UCSD-AML1 (cell line): ENCODE measurements at regions not wholly inside any gene's neighbourhood (a gene's known extent, or its start where the extent isn't known, plus 50 kb on each side); places are given as distances from the start of the nearest gene placed in this dataset.
"Not testable (repeated sequence)": the region's sequence is repeated elsewhere in the genome, so short reads cannot be mapped to it uniquely, and the experiment has no call there.

Source experiments
- DNase-seq: peaks from one replicate; lab custom pipeline; 2025; ENCODE audit not compliant: unreplicated experiment; lab: John Stamatoyannopoulos, UW

DNA sequence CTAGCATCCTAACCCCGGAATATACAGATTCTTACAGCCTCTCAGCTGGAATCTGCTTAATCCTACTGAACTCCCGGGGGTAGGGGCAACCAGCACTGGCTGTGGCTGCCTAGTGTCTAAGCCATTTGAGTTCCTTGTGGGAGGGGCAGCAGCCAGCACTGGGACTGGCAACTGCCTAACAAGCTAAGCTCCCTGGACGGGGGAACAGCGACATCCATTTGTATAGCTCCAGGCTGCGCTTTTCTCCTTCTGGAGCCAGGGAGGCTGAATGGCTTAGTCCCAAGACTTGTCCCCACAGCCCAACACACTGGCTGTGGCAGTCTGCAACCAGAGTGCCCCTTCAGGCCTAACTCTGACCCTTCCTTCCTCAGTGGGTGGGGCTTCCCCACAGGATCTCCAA lies 787.2 kb downstream of the METTL4 start:
- DNase-seq, result no peak

DNA sequence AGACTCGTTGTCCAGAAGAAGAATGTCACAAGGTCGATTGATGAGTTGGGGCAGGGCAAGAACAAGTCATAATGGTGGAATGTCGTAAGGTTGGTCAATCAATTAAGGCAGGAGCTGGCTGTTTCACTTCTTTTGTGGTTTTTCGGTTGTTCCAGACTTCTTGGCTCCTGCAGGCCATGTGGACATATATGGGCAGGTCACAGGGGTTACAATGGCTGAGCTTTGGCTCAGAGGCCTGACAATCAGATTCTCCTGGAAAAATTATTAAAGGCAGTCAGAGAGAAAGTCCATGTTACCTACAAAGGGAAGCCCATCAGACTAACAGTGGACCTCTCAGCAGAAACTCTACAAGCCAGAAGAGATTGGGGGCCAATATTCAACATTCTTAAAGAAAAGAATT lies 785.3 kb downstream of the METTL4 start:
- DNase-seq, result not testable (repeated sequence)

DNA sequence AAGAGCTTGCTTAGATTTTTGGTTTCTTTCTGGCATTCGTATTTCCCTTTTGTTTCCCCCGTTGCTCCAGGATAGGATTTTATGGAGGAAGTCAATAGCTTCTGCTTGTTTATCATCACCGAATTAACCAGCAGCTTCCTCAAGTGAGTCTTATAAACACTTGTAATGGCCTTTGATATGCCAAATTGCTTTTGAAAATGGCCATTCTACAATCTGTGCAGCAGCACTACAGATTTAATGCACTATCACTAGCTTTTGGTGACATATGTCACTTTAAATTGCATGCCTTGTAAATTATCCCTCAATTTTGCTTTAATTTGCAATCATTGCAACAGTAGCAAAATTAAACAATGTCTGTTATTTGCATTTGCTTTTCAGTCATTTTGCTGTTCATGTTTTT lies 774.7 kb downstream of the METTL4 start:
- no peak for DNase-seq

DNA sequence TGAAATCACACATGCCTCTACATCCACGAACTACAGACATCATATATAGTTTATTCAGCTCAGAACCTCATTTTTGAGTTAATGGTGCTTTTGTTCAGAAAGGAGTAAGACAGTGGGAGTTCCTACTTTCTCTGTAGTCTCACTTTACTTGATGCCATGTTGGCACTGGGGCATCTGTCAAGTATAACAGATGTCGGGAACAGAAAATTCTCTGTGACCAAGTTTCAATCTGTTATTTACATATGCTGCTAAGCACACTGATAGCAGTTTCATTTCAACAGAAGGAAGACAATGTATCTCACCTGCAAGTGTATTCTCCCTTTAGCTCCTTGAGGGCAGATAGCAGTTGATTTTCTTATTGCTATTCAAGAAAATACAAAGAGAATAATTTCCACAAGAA lies 774.1 kb downstream of the METTL4 start:
- no peak for DNase-seq

DNA sequence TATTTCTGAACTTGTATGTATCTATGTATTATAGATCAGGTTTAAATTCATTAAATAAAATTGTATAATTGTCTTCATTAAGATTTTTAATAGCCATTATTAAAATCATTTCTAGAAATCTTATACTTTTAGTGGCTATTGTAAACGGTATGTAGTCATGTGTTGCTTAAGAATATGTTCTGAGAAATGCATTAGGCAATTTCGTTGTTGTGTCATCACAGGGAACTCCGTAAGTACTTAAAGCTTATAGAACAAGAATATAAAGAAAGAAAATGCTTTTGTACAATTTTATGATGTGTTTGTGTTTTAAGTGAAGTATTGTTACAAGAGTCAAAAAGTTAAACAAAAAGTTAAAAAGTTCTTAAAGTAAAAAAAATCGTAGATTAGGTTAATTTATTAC lies 765.8 kb downstream of the METTL4 start:
- no peak for DNase-seq

DNA sequence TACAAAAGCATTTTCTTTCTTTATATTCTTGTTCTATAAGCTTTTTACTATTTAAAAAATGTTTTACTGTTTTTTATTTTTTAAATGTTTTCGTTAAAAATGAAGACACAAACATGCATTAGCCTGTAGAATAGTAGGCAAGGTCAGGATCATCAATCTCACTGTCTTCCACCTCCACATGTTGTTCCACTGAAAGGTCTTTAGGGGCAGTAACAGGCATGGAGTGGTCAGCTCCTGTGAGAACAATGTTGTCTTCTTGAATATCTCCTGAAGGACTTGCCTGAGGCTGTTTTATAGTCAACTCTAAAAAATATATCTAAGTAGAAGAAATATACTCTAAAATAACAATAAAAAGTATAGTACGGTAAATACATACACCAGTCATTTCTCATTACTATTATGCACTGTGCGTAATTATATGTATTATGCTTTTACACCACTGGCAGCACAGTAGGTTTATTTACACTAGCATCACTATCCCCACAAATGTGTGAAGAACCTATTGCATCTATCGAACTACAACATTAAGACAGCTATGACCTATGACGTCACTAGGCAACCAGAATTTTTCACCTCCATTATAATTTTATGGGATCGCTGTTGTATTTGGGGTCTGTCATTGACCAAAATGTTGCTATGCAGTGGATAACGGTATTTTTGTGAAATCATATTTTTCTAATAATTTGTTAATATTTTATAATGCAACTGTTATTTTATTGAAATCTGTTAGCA lies 764.3 kb downstream of the METTL4 start:
- DNase-seq, result no peak

DNA sequence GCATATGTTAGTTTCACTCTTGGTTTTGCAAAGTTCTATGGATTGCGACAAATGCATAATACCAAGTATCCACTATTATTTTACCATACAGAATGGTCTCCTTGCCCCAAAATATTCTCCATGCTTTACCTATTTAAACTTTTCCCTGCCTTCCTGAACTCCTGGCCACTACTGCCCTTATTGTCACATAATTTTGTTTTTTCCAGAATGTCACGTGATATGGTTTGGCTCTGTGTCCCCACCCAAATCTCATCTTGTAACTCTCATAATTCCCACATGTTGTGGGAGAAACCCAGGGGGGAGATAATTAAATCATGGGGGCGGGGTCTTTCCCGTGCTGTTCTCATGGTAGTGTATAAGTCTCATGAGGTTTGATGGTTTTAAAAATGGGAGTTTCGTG lies 760.0 kb downstream of the METTL4 start:
- no peak for DNase-seq

DNA sequence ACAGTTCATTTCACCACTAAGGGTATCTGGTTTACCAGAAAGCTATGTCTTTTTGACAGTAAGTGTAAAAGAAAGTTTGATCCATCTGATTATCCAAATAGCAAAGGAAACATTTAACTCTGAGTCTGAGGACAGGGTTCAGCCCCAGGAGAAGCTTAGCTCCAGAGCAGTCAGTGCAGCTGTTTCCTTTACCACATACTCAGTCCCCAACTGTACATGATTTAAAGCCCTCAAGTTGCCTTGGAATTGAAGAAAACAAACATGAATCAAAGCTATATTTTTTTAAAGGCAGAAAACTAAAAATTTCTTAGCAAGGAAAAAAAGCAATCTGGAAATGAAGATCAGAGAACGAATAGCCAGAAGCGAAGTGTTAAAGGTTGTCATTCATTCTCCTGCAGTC lies 746.0 kb downstream of the METTL4 start:
- DNase-seq, result no peak

DNA sequence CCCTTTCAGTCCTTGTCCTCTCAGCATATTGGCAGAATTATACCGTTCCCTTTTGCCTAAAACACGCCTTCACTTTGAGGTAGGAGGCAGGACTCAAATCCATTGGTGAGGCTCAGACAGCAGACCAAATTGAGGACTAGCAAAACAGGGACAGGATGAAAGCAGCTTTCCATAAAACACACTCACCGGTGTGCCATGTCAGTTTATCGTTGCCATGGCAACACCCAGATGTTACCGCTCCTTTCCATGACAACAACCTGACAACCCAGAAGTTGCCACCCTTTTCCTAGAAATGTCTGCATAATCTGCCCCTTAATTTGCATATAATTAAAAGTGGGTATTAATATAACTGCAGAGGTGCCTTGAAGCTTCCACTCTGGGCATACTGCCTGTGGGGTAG lies 730.4 kb downstream of the METTL4 start:
- DNase-seq, result no peak

DNA sequence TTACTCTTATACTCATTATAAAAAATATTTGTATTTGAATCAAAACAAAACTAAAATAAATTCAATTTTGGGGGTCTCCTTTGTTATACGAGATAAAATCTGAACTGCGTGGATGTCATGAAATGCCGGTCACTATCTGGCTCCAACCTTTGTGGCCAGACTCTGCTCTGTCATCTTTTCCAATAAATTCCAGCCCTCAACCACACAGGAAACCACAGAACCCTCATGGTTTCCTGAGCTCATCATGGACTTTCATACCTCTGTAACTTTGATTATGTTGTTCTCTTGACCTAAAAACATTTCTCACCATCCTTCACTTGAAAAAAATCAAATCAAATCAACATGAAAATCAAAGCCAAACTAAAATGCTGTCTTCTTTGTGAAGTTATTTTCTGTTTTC lies 724.7 kb downstream of the METTL4 start:
- DNase-seq, result no peak

DNA sequence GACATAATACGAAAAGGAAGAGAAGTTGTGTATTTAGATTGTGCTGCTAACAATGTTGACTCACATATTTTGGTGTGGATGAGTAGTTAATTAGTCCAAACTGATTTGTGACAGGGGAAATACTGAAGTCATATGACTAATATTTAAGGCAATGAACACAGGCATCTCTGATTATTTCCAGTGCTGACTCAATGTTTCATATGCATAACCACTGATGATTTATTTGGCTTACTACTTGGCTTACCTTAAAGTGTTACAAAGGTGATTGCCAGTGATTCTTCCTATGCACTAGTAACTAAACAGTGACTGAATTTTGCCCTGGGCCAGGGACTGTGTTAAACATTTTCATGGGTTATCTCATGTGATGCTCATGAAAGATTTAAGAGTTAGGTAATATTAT lies 722.6 kb downstream of the METTL4 start:
- no peak for DNase-seq

DNA sequence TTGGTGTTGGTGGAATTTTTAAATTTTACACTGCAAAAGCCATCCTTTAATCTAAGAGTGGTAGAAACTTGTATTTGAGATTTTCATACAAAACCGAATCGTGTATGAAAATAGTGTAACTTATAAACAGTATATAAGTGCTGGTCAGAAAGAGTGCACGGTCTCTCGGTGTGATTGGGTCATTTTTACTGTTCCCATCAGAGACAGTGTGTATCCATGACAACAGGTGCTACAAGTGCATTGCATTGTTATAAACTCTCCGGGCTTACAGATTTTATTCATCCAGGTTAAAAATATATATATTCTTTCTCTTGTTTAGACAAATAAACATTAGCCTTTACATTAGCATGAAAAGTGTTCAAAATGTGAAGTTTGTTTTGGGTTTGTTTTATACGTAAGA lies 721.9 kb downstream of the METTL4 start:
- DNase-seq, result no peak

DNA sequence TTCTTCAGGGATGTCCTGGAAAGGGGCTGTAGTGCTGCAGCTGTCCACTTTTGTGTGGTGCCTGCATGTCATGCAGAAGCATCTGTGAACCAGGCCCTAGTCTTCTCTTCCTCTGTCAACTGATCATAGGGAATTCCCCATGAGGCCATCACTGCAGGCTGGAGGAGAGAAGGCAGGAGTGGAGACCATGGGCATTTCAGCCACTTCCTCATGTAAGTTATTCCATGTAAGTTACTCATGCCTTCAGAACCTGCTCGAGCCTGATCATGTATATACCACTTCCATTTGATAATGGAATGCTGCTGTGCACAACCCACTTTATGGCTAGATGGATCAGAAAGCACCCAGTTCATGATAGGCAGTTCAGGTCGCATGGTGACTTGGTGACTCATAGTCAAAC lies 714.0 kb downstream of the METTL4 start:
- not testable (repeated sequence) for DNase-seq

DNA sequence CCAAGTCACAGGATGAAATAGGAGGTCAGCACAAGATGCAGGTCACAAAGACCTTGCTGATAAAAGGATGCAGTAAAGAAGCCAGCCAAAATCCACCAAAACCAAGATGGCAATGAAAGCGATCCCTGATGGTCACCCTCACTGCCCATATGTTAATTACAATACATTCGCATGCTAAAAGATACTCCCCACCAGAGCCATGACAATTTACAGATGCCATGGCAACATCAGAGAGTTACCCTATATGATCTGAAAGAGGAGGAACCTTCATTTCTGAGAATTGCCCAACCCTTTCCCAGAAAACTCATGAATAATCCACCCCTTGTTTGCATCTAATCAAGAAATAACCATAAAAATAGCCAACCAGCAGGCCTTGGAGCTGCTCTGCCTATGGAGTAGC lies 709.8 kb downstream of the METTL4 start:
- no peak for DNase-seq

DNA sequence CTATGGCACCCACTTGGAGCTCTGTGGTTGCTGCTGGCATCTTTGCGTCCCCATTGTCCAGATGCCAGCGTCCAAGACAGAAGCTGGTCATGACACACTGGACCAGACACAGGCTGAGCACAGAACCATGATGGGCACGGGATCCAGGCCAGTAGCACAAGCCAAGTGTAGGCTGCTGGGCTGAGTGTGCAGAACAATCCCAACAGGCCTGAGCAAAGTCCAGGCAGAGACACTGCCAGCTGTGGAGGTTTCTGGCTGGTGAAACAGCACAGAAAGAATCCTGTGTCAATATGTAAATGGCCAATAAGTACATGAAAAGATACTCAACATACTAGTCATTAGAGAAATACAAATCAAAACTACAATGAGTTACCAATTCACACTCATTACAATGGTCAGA lies 705.4 kb downstream of the METTL4 start:
- no peak for DNase-seq

DNA sequence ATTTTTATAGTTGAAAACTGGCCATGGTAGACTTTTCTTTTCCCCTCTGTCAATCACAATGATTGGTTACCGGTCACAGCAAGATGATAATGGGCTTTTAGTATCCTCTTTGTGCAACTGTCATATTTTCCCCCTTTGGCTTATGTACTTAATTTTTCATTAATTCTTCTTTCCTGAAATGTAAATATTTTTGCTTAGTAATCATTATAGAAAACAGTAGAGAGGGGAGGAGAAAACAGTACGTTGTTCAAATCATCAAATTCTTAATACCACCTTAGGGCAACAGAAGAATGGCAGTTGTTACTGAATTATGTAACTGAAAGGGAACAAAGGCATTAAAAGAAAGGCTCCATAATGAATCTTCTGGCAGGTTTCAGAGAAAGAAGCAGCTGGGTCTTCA lies 699.0 kb downstream of the METTL4 start:
- DNase-seq, result no peak

DNA sequence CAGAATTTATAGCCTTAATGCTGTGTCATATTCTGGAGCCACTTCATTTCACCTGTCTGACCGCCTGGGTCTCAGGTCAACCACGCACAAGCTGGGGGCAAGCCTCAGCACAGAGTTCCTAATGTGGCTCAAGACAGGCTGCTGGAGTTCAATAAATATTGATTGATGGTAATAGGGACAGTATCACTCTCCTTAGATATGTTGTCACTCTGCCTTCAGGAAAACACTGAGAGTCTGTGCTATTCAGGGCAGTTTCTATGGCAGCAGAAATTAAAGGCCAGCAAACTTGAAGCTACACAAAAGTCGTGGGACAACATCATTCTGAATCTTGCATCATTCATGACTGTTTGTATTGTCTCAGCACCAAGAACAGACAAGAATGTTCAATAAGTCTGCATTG lies 696.1 kb downstream of the METTL4 start:
- no peak for DNase-seq

DNA sequence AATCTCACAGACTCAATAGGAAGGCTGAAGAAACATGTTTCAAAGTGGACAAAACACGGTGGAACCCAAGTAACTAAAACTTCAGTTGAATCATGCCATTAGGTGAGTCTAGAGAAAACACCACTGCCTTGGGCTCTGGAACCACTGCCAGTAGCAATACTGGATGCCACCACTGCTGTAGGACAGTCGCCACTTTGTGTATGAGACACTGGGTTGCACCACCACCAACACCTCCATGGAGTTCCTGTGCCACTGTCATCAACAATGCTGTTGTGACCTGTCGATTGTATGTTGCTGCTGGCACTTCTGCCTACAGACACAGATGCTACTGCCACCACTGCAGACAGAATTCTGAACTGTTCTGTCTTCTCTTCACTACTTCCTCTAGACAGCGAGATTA lies 686.7 kb downstream of the METTL4 start:
- DNase-seq, result no peak

DNA sequence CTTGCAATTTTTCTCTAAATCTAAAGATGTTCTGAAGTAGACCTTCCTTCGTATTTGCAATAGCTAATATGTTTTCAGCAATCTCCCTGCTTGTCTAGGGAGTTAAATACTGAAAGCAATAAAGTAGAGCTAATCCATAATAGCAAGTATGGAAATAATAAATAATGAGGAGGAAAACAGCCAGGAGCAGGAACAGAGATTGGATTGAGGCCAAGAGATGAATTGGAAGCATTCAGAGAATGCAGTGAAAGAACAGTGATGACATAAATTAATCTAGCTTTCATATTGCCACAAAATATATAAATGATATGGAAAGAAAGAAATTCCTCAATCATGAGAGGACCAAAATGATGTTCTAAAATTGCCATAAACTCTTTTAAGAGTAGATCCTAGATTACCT lies 679.7 kb downstream of the METTL4 start:
- DNase-seq, result no peak

DNA sequence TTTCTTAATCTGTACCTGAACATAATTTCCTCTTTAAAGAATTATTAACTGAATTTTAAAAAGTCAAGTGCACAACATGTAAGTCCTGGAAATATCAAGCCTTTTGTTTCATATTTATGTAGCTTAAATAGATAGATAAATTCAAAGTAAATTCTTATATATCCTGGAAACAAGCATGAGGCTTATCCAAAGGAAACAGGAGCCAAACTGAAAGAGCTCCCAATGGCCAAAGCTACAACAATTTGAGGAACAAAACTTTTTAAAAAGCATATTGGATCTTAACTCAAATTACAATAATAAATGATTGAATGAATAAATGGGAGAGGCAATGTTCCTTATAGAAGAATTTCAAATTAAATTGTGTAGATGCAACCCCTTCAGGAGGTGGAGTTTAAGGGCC lies 679.1 kb downstream of the METTL4 start:
- no peak for DNase-seq

DNA sequence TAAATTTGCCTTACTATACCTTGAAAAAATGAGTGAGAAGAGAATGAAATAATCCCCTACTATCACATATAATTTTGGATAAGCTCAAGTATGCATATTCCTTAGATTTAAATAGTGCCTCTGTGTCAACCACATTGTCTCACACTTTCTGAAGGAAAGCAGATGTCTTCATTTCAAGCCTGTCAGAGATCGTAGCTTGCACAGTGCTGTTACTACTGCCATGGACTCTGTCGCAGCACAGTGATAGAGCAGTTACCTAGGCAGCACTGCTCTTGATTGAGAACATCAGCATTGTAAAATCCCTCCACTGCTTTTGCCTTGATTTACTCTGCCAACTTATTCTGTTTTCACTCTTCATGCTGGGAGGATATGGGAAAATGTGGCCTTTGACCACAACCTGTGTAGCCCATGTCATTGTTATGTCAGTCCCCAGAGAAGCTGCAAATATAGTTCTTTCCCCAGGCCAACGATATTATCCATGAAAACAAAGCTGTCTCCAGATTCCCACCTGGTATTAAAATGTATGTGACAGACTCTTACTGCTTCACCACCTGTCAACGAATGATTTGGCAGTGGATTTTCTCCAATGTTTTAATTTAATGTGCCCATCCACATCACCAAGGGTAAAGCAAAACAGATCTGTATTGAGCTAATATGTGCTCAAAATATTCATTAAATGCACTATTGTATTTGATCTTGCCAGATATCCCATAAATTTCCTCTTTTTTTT lies 675.7 kb downstream of the METTL4 start:
- DNase-seq, result no peak

DNA sequence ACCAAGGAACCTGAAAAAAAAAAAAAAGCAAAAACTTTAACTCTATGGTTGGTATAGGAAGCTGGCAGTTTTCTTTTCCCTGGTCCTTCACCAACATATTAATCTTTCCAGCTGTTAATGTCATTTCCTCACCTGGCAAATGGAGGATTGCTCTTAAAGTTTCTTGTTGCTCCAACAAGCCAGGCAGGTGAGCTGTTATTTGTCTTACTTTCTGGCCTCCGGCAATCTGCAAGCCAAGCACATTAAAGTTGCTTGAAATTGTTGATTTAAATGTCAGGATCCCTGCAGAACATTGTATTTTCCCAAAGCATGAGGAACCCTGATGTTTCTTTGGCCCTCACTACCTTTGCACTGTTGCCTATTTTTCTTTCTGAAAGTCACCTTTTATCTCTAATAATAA lies 664.9 kb downstream of the METTL4 start:
- DNase-seq, result no peak
